ENCODE measurements at regions not wholly inside any gene's neighbourhood (a gene's known extent, or its start where the extent isn't known, plus 50 kb on each side); places are given as distances from the start of the nearest gene placed in this dataset.

DNA sequence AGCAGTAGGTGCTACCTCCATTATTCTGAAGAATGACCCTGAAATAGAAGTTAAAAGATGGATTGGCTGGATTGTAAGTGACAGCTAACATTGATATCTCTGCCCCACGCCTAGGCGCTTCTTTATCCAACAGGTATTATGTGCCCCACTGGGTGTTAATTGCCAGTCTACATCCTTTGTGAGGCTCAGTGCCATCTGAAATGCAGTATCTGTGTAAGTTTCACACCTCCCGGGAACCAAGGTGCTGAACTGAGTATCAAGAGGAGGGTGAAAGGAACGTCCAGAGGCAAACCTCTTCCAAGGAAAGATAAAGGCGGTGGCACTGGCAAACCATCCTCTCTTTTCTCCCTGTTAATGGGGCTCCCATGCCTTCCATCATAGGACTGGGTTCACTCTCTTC, 181.1 kb upstream of the UBL3 start:
- no peak for DNase-seq (ENCODE audit: low spot score)

DNA sequence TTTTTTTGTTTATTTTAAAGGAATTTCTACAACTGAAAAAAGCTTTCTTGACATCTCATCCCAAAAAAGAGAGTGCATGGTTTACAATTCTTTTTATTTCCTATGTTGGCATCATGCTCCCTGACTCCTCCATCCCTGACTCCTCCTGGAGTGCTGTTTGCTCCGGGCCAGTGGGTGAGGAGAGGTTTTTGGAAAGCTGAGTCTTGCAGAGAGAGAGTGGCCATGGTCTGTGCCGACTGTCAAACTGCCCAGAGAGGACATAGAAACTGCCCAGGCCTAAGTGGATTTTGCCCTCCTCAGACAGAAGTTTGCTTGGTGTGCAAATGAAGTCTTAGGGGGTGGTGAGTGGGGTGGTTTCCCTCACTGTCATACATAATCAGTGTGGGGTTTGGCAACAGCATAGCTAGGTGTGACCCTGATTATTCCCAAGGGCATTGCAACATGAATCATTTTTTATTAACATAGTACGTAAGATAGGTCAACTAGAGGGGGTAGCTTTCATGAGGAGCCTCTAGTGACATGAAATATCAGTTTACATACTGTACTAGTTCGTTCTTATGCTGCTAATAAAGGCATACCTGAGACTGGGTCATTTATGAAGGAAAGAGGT, 179.8 kb upstream of the UBL3 start:
- DNase-seq (ENCODE audit: low spot score), result no peak

DNA sequence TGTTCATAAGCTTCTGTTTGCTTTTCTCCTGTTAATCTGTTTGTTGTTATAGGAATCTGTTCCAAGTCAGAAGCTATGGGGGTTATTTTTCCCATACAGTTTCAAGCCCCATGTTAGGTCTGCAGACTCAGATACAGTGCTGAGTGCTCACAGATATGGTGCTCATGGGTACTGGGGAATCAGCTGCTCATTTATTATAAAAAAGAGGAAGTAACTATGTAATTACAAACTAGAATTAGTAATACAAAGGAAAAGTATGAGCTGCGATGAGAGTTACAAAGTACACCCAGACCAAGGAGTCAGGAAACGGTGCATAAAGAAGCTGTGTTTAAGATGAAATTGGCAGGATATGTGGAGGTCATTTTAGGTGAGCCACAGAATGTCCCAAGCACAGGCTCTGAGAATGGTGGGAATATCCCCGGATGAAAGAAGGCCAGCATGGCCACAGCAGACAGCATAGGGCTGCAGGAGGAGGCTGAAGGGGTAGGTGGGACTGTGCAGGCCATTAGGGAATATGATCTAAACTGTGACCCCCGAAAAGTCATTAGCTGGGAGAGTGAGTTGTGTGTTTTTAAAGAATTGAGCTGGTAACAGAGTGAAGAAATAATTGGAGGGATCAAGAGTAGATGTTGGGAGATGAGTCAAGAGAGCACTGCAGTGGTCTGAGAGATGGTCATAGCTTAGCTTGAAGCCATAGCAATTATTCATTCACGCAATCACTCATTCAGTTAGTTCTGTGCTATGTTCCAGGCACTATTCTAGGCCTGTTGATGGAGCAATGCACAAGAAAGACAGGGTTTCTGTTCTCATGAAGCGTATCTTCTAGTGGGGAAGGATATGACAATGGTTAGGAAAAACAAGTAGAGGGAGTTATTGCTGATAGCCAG, 177.4 kb upstream of the UBL3 start:
- no peak for DNase-seq (ENCODE audit: low spot score)

DNA sequence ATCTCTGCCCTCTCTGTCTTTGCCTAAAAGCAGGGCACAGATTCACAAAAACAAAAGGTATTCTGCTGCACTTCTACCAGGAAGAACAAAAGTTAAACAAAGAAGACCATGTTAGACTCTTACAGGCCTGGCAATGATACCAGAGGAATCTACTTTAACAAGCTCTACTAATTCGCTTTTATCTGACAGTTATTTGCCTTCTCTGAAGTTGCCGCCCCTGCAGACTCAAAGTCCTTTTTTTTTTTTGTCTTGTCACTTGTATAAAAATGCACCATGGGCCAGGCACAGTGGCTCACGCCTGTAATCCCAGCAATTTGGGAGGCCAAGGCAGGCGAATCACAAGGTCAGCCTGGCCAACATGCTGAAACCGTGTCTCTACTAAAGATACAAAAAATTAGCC, 176.5 kb upstream of the UBL3 start:
- DNase-seq (ENCODE audit: low spot score), result no peak

GRCh38 chr13:30026093-30026492, 175.7 kb upstream of the UBL3 start:
- no peak for DNase-seq (ENCODE audit: low spot score)

DNA sequence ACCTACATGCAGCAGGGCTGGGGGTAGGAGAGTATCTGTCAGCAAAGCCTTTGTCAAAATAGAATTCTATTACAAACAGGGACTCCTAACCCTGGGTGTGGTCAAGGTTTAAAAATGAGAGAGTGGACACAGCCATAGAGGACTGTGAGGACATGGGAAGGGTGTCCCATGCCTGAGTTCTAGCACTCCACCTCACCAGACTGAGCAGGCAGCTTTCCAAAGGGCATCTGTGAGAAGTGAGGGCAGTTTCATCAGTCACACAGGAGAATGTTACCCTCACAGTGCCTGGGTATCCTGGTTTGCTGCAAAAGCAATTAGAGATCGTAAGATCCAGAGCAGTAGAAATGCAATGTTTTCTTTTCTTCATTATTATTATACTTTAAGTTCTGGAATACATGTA, 174.9 kb upstream of the UBL3 start:
- DNase-seq (ENCODE audit: low spot score), result no peak

- DNase-seq (ENCODE audit: low spot score), result no peak
These were observed 173.9 kb upstream of the UBL3 start for GRCh38 chr13:30024125-30024865.

DNA sequence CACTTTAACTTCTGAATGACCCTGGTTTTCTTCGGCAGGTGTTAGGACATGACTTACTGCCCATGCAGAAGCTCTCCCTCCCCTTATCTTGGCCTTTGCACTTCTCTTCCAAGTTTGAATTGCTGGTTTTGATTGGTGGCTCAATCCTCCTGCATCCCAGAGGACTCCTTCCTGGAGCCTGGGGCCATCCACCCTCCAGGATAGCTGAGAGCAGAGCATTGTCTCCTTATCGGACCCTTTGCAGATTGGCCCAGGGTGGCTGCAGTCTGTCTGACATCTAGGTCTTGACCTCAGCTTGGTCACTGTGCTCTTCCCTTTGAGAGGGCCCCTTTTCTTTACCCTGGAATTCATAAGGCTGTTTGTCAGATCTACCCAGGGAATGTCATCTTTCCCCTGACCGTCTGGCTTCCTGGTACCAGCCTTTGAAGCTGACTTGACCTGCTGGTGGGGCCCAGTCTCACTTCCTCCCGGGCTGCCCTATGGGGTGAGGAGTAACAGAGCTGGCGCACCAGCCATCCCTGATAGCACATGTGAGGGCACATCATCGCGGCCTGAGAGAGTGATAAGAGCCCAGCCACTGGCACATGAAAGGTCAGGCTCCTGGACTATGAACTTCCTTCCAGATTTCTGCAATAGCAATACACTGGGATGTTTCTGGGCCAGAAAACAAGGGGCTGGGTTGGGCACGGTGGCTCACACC, 172.9 kb upstream of the UBL3 start:
- no peak for DNase-seq (ENCODE audit: low spot score)

DNA sequence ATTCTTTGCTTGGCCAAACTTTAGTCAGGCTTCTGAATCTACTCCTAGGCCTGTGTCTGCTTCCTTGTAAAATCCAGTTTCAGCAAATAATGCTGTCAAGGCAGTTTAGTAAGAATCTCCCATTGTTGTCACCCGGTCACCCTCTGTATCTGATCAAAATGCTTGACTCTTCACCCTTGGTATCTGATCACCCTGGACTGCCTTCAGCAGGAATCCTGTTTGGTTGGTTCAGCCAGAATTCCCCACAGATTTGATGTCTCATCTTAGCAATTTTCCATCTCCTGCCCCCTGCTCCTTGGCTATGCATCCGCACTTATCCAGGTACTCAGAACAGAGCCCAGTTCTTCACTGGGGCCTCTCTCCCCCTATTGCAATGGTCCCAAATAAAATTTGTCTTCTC, 172.4 kb upstream of the UBL3 start:
- no peak for DNase-seq (ENCODE audit: low spot score)

- DNase-seq (ENCODE audit: low spot score), result no peak
These were observed 171.8 kb upstream of the UBL3 start for GRCh38 chr13:30022256-30022655.

GRCh38 chr13:30021611-30022010, 171.2 kb upstream of the UBL3 start:
- no peak for DNase-seq (ENCODE audit: low spot score)

GRCh38 chr13:30020726-30021312, 170.4 kb upstream of the UBL3 start:
- DNase-seq (ENCODE audit: low spot score), result no peak

- DNase-seq (ENCODE audit: low spot score), result no peak
These were observed 169.5 kb upstream of the UBL3 start for GRCh38 chr13:30019648-30020626.

GRCh38 chr13:30017880-30018279, 167.5 kb upstream of the UBL3 start:
- no peak for DNase-seq (ENCODE audit: low spot score)

GRCh38 chr13:30016398-30016797, 166.0 kb upstream of the UBL3 start:
- no peak for DNase-seq (ENCODE audit: low spot score)

- no peak for DNase-seq (ENCODE audit: low spot score)
These were observed 159.0 kb upstream of the UBL3 start for GRCh38 chr13:30009411-30009810.

GRCh38 chr13:30006246-30006645, 155.8 kb upstream of the UBL3 start:
- no peak for DNase-seq (ENCODE audit: low spot score)

- no peak for DNase-seq (ENCODE audit: low spot score)
These were observed 153.8 kb upstream of the UBL3 start for GRCh38 chr13:30004204-30004603.

GRCh38 chr13:30002577-30002976, 152.2 kb upstream of the UBL3 start:
- DNase-seq (ENCODE audit: low spot score), result no peak

GRCh38 chr13:30000370-30000765, 150.0 kb upstream of the UBL3 start:
- no peak for DNase-seq (ENCODE audit: low spot score)
